AG04450 (cell line): ENCODE measurements at regions not wholly inside any gene's neighbourhood (a gene's known extent, or its start where the extent isn't known, plus 50 kb on each side); places are given as distances from the start of the nearest gene placed in this dataset.

Source experiments
- CTCF ChIA-PET: fragments of 300-600, 350-600 bp; formaldehyde crosslinking; extraction: SDS; loops from one replicate; lab custom pipeline; 2022; ENCODE audit warnings: antibody characterized with exemption, inconsistent platforms; lab: Charles Lee
- POLR2A ChIA-PET: fragments of 350-600 bp; formaldehyde crosslinking; extraction: SDS; loops from one replicate; lab custom pipeline; 2021; ENCODE audit warnings: antibody characterized with exemption, inconsistent platforms; lab: Yijun Ruan, JAX
- DNase-seq: peaks from one replicate; pipeline ENCODE4 v3.0.0-alpha.2; 2011; ENCODE audit warnings: low read depth, low spot score
- H3K27ac ChIP-seq: one replicate; pipeline ENCODE4 v1.5.1; 2012; ENCODE audit warnings: low read depth, low read length, control low read depth
- H3K27me3 ChIP-seq: one replicate; pipeline ENCODE4 v1.6.0; 2012; ENCODE audit warnings: low read length; ENCODE audit not compliant: control insufficient read depth, insufficient read depth
- H3K4me3 ChIP-seq: 2 replicates; pipeline ENCODE4 v1.5.1; 2011; ENCODE audit warnings: mild to moderate bottlenecking, low read depth, low read length, control low read depth
- H3K9me3 ChIP-seq: 2 replicates; pipeline ENCODE4 v1.5.1; 2012; ENCODE audit warnings: low read length; ENCODE audit not compliant: control insufficient read depth, insufficient read depth
- CTCF ChIP-seq: IDR thresholded peaks from 2 replicates; pipeline ENCODE4 v1.5.1; 2011; ENCODE audit warnings: low read depth, low read length, control low read depth, inconsistent platforms

GRCh38 chr10:85032981-85033380, 704.6 kb downstream of the CCSER2 start:
- H3K9me3 ChIP-seq, result no peaks in the 10 kb centered on the region; the same call in 1 of the 2 replicates
- no peak for TF ChIP-seq CTCF
- ChIA-PET CTCF (no interaction called here), POLR2A (no interaction called here)
- no peak overlapping the region for H3K4me3 ChIP-seq
- H3K27ac ChIP-seq, result no peak overlapping the region
- DNase-seq, result no peak
- H3K27me3 ChIP-seq, result no peaks in the 10 kb centered on the region

GRCh38 chr10:85036661-85037060, 708.3 kb downstream of the CCSER2 start:
- no peaks in the 10 kb centered on the region; the same call in 1 of the 2 replicates for H3K9me3 ChIP-seq
- no peak for TF ChIP-seq CTCF
- CTCF ChIA-PET, result no interaction called here
- no peaks in the 10 kb centered on the region for H3K27me3 ChIP-seq
- no peak for DNase-seq
- no peak overlapping the region for H3K27ac ChIP-seq
- H3K4me3 ChIP-seq, result no peak overlapping the region
- POLR2A ChIA-PET, result no interaction called here

DNA sequence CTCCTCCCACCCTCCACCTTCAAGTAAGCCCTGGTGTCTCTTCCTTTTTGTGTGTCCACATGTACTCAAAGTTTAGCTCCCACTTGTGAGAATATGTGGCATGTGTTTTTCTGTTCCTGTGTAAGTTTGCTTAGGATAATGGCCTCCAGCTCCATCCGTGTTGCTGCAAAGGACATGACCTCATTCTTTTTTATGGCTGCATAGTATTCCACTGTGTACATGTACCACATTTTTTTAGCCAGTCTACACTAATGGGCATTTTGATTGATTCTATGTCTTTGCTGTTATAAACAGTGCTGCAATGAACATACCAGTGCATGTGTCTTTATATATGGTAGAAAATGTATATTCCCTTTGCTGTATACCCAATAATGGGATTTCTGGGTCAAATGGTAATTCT, 710.9 kb downstream of the CCSER2 start:
- H3K27me3 ChIP-seq, result no peaks in the 10 kb centered on the region
- no peak for DNase-seq
- TF ChIP-seq CTCF, result no peak
- no peak overlapping the region for H3K4me3 ChIP-seq
- CTCF ChIA-PET, result no interaction called here
- POLR2A ChIA-PET, result no interaction called here
- no peak overlapping the region for H3K27ac ChIP-seq
- H3K9me3 ChIP-seq, result no peaks in the 10 kb centered on the region; the same call in 1 of the 2 replicates

- Histone ChIP-seq H3K27ac (no peak overlapping the region), H3K4me3 (no peak overlapping the region), H3K27me3 (no peaks in the 10 kb centered on the region), H3K9me3 (peaks cover 3% of the 10 kb centered on the region; the same call in 1 of the 2 replicates)
- DNase-seq, result no peak
- CTCF ChIA-PET, result interaction anchor here (0.6 kb wide), 1 partner anchor 500 kb away, joined by 4 read pairs; no protein-coding TSS in a partner anchor
- POLR2A ChIA-PET, result no interaction called here
- no peak for TF ChIP-seq CTCF
These were observed 714.8 kb downstream of the CCSER2 start for GRCh38 chr10:85043207-85043606.

- no peak for DNase-seq
- Histone ChIP-seq H3K27ac (no peak overlapping the region), H3K9me3 (peaks cover 3% of the 10 kb centered on the region; the same call in 1 of the 2 replicates), H3K4me3 (no peak overlapping the region), H3K27me3 (no peaks in the 10 kb centered on the region)
- ChIA-PET POLR2A (no interaction called here), CTCF (no interaction called here)
- no peak for TF ChIP-seq CTCF
These were observed 716.7 kb downstream of the CCSER2 start for GRCh38 chr10:85045046-85045445.
